ENCODE measurements at regions not wholly inside any gene's neighbourhood (a gene's known extent, or its start where the extent isn't known, plus 50 kb on each side); places are given as distances from the start of the nearest gene placed in this dataset.
"Not testable (repeated sequence)": the region's sequence is repeated elsewhere in the genome, so short reads cannot be mapped to it uniquely, and the experiment has no call there.

- DNase-seq (ENCODE audit: low spot score); ATAC-seq (ENCODE audit: low read depth); H3K27ac ChIP-seq (ENCODE audit: poor library complexity, severe bottlenecking); H3K36me3 ChIP-seq (ENCODE audit: low read depth); H3K27me3 ChIP-seq (ENCODE audit: insufficient read depth, poor library complexity, severe bottlenecking); H3K4me3 ChIP-seq (ENCODE audit: severe bottlenecking); H3K4me1 ChIP-seq (ENCODE audit: insufficient read depth, poor library complexity, severe bottlenecking); H3K9me3 ChIP-seq (ENCODE audit: severe bottlenecking): not testable (repeated sequence)
Measured at GRCh38 chr2:131309833-131310232, 54.1 kb downstream of the RAB6D start.

- ATAC-seq (ENCODE audit: low read depth): 0 out of 3 replicates have a peak, but pooled peaks have one; percentile 10
- H3K36me3 ChIP-seq (ENCODE audit: low read depth); H3K4me3 ChIP-seq (ENCODE audit: severe bottlenecking); H3K4me1 ChIP-seq (ENCODE audit: insufficient read depth, poor library complexity, severe bottlenecking); H3K27ac ChIP-seq (ENCODE audit: poor library complexity, severe bottlenecking); H3K27me3 ChIP-seq (ENCODE audit: insufficient read depth, poor library complexity, severe bottlenecking); H3K9me3 ChIP-seq (ENCODE audit: severe bottlenecking); DNase-seq (ENCODE audit: low spot score): not testable (repeated sequence)
Measured at GRCh38 chr2:131300153-131300552, 63.8 kb downstream of the RAB6D start.

- not testable (repeated sequence) for H3K27me3 ChIP-seq (ENCODE audit: insufficient read depth, poor library complexity, severe bottlenecking); H3K27ac ChIP-seq (ENCODE audit: poor library complexity, severe bottlenecking); H3K4me3 ChIP-seq (ENCODE audit: severe bottlenecking); H3K4me1 ChIP-seq (ENCODE audit: insufficient read depth, poor library complexity, severe bottlenecking); H3K9me3 ChIP-seq (ENCODE audit: severe bottlenecking); ATAC-seq (ENCODE audit: low read depth); DNase-seq (ENCODE audit: low spot score); H3K36me3 ChIP-seq (ENCODE audit: low read depth)
Measured at GRCh38 chr2:131277857-131278256, 68.5 kb downstream of the POTEE start.

- H3K4me1 ChIP-seq (ENCODE audit: insufficient read depth, poor library complexity, severe bottlenecking); H3K9me3 ChIP-seq (ENCODE audit: severe bottlenecking); H3K27ac ChIP-seq (ENCODE audit: poor library complexity, severe bottlenecking); H3K4me3 ChIP-seq (ENCODE audit: severe bottlenecking); H3K36me3 ChIP-seq (ENCODE audit: low read depth); DNase-seq (ENCODE audit: low spot score); H3K27me3 ChIP-seq (ENCODE audit: insufficient read depth, poor library complexity, severe bottlenecking); ATAC-seq (ENCODE audit: low read depth): not testable (repeated sequence)
Measured at GRCh38 chr2:131277289-131277688, 68.0 kb downstream of the POTEE start.

GRCh38 chr2:131272019-131272418 is 62.7 kb downstream of the POTEE start:
- not testable (repeated sequence) for H3K4me1 ChIP-seq (ENCODE audit: insufficient read depth, poor library complexity, severe bottlenecking); H3K9me3 ChIP-seq (ENCODE audit: severe bottlenecking); H3K4me3 ChIP-seq (ENCODE audit: severe bottlenecking); H3K27ac ChIP-seq (ENCODE audit: poor library complexity, severe bottlenecking); ATAC-seq (ENCODE audit: low read depth); H3K27me3 ChIP-seq (ENCODE audit: insufficient read depth, poor library complexity, severe bottlenecking); DNase-seq (ENCODE audit: low spot score); H3K36me3 ChIP-seq (ENCODE audit: low read depth)

- DNase-seq (ENCODE audit: low spot score); H3K9me3 ChIP-seq (ENCODE audit: severe bottlenecking); H3K4me3 ChIP-seq (ENCODE audit: severe bottlenecking); H3K27ac ChIP-seq (ENCODE audit: poor library complexity, severe bottlenecking); ATAC-seq (ENCODE audit: low read depth); H3K4me1 ChIP-seq (ENCODE audit: insufficient read depth, poor library complexity, severe bottlenecking); H3K36me3 ChIP-seq (ENCODE audit: low read depth); H3K27me3 ChIP-seq (ENCODE audit: insufficient read depth, poor library complexity, severe bottlenecking): not testable (repeated sequence)
Measured at GRCh38 chr2:131264034-131264433, 54.7 kb downstream of the POTEE start.

Data from RWPE2 (cell line).